Activated CD4-positive, alpha-beta T cell treated with anti-CD3 and anti-CD28 coated beads for 48 hours (primary cell): ENCODE measurements at regions not wholly inside any gene's neighbourhood (a gene's known extent, or its start where the extent isn't known, plus 50 kb on each side); places are given as distances from the start of the nearest gene placed in this dataset.

Experiments used
- DNase-seq: peaks from one replicate; pipeline ENCODE4 v3.0.0-alpha.2; 2020

GRCh38 chr5:4540375-4541173 lies 599.6 kb upstream of the ADAMTS16 start:
- no peak for DNase-seq

DNA sequence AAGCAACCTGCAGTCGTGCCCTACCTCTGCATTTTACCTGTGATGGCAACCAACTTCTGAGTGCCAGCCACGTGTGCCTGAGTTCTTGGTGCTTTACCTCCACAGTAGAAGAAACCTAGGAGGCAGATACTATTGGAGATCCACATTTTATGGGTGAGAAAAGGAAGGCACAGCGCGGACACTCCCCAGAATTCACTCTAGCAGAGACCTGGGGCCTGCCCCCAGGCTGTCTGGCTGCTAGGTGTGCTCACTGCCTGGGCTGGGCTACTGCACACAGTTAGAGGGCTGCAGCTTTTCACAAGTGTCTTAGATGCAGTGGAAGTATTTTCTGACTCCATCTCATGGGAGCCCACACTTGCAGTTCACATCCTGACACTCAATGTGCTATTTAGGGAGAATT lies 598.8 kb upstream of the ADAMTS16 start:
- no peak for DNase-seq

DNA sequence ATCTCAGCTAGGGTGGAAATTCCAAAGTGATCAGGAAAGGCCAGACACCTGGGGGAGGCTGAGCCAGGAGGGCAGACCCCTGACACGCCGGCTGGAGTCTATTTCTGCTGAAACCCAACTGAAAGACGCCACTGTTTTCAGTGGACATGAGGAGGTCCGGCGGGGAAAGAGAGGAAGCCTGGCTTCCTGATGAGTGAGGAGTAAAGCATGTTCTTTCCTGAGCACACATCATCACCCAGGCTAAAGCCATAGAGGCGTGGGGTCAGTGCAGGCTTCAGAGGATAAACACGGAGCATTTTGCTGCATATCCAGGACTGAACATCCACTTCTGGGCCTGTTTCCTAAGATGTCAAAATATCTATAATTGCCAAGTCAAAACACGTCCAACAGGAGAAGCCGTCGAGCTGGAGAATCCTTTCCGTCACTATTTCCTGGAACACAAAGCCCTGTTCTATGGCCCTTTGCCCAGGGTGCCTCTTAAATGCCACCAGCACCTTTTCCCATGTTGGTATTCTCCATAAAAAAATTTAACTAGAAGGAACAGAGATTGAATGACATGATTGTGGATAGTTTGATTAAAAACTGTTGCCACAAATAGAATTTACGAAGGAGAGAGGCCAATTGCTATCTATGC lies 597.9 kb upstream of the ADAMTS16 start:
- no peak for DNase-seq

GRCh38 chr5:4544049-4544670 lies 596.0 kb upstream of the ADAMTS16 start:
- no peak for DNase-seq

- no peak for DNase-seq
These were observed 592.6 kb upstream of the ADAMTS16 start for GRCh38 chr5:4547547-4547946.

- DNase-seq = no peak
These were observed 591.8 kb upstream of the ADAMTS16 start for GRCh38 chr5:4548341-4548740.

DNA sequence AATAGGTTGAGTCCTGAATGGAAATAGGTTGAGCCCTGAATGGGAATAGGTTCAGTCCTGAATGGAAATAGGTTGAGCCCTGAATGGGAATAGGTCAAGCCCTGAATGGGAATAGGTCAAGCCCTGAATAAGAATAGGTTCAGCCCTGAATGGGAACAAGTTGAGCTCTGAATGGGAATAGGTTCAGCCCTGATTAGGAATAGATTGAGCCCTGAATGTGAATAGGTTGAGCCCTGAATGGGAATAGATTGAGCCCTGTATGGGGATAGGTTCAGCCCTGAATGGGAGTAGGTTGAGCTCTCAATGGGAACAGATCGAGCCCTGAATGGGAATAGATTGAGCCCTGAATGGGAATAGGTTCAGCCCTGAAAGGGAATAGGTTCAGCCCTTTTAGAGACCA lies 590.8 kb upstream of the ADAMTS16 start:
- DNase-seq = no peak

DNA sequence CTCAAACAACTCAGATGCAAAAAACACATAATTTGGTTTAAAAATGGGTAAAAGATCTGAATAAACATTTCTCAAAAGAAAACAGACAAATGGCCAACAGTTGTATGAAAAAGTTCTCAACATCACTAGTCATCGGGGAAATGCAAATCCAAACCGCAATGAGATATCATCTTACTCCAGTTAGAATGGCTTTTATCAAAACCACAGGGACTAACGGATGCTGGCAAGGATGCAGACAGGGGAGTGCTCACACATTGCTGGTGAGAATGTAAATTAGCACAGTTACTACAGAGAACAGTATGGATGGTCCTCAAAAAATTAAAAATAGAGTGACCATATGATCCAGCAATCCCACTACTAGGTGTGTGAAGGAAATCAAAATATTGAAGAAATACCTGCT lies 589.1 kb upstream of the ADAMTS16 start:
- no peak for DNase-seq

DNA sequence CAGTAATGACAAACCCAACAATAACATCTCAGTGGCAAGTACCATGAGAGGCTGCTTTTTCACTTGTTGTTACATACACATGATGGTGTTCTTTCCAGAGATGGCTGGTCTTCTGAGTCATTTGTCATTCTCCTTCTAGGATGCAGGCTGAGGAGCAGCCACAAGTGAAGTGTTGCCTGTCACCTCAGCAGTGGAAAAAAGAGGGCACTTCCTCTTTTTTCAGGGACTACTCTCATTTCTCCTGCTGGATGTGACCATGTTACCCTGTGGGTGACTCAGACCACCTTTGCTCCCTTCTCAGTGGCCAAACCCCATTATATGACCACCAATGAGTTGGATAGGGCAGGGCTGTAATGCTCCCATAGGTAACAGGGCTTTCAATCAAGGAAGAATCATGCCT lies 587.0 kb upstream of the ADAMTS16 start:
- DNase-seq = no peak

- DNase-seq = no peak
These were observed 586.2 kb upstream of the ADAMTS16 start for GRCh38 chr5:4553978-4554377.

DNA sequence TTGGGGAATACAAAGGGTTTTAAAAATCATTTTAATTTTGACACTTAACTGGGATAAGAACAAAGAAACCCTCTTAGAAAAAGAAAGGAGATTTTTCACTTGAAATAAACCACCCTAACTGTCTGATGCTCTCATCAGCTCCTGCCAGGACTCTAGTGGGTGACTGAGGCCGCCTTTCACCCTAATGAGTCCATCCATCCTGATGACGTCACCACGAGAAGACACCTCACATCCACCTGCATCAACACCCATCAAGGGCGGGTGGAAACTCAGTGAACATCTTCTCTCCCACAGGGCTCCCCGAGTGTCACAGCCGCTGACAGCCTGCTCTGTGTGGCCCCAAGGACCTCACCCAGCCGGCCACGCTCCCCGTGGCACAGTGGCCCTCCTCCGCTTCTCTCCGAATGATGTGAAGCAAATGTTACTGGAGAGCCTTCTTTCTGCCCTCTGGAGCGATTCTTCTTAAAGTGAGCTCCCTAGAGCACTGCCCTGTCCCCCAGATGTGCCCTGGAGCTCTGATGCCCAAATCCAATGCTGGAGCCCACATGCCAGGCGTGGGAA lies 584.3 kb upstream of the ADAMTS16 start:
- DNase-seq = no peak

- DNase-seq = no peak
These were observed 578.7 kb upstream of the ADAMTS16 start for GRCh38 chr5:4561403-4561802.

GRCh38 chr5:4563400-4563799 lies 576.7 kb upstream of the ADAMTS16 start:
- DNase-seq = no peak

DNA sequence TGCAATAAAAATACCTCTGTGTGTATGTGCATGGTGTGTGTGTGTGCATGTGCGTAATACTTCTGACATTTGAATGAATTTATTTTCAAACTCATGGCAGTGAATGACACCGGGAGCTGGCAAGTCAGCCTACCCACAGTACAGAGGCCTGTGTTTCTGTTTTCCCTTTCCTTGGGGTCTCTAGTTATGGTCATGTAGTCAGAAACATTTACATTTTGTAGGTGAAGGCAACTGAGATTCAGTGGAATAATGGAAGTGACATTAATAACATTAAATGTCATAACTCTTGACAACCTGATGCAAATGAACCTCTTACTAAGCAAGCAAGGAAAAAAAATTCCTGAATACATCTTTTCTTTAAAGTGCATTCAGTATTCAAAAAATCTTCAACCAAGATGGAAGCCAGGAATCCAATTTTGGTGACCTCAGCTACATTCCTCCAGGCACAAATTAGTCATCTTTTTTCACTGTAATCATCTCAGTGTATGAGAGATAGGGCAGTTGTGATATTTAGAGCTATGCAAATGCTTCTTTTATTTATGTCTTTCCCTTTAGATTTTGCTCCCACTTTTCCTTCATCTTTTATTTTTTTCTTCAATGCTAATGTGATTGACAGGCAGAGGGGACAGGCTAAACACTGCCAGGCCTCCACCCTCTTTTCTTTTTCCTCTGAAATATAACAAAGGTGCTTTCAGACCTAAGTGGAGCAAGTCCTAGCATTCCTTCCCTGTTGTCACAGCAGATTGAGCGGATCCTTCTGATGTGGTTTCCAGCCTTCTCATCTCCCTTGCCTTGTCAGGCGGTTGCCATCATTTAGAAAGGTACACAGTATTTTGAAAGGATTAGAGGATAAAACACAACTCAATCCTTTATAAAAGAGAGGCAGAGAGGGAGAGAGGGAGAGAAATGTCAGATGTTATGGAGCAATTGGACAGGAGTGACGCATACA lies 569.8 kb upstream of the ADAMTS16 start:
- DNase-seq = no peak

GRCh38 chr5:4571248-4571948 lies 568.7 kb upstream of the ADAMTS16 start:
- no peak for DNase-seq

DNA sequence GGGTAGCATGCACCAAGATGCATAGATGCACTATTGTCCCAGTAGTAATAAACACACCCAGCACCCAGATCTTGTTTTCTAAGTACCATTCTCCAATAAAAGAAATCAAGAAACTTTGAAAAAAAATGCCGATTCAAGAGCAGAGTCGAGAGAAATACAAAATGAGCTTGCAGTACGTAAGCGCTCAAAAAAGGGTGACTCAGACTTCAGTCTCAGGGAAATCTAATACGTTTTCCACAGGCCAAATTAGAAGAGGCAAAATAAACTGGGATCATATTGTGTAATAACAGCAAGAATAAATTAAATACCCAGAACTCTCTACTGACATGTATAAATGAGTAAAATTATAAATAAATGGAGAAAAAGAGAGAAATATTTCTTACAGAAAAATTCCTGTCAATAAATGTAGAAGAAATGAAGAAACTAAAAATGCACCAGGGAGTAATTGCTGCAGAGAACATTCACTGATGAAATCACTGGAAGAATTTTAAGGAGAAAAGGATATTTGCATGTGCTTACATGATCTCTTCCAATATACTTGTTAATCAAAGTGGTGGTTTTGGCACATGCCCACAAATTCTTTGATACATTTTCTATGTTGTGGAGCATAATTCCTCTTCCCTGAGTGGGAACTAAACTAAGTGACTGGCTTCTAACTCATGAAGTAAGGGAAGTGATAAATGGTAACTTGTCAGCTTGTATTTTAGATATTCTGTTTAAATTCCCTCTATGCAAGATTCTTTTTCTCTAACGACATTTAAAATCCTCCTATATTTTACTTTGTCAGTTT lies 567.6 kb upstream of the ADAMTS16 start:
- no peak for DNase-seq

DNA sequence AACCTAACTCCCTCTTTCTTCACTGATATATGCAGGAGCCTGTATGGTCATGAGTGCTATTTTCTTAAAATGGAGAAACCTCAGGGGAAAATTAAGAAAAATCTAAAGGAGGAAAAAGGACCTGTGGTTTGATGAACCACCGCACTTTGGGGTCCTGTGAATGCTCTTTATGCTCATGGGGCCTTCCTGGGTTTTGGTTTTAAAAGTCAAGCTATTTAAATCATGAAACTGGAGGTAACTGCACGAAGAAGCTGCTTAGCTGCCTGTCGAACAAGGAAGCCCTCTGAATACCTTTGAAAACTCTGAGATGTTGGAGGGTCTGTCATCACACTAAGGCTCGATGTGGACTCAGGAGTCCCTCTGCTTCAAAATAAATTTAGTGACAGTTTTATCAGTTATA lies 564.5 kb upstream of the ADAMTS16 start:
- DNase-seq = no peak

DNA sequence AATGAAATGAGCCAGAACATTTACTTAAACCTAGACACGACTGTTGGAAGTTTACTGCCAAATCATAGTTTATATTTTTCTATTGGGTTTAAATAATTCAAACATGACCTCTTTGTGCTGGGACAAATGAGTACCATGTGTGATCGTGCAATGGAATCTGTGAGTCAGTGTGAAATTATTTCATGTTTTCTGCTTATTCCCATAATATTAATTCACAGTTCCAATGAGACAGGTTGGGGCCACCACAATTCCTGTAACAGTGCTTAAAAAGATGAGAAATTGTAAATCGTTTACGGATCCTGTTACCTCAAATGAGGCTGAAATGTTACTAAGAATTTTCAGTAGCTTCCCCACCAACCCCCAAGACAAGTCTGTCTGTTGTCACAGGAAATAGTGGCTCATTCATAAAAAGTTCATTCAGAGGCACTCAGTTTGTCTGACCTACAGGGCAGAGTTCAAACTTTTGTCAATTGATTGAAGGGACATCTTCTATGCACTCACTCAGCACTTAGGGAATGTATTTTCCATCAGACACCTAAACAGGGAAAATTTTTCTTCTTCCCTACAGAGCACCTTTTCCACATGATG lies 563.9 kb upstream of the ADAMTS16 start:
- DNase-seq = no peak

GRCh38 chr5:4576908-4577307 lies 563.2 kb upstream of the ADAMTS16 start:
- DNase-seq = no peak

DNA sequence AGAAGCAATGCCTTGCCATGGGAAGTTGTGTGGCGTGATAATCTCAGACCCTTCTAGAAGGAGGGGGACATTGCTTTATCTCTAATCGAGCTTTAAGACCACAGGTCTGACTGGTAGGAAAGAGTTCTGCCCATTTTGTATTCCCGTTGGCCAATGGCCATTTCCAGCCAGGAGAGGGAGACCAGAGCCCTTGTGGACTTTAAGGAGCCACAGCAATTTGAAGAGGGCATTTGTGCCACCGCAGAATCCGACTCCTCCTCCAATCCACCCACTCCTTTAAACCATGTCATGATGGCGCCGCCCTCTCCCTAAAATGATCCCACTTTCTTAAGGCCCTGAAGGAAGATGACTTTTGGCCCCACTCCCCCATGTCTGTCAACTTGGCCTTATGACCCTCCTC lies 560.5 kb upstream of the ADAMTS16 start:
- DNase-seq = no peak

DNA sequence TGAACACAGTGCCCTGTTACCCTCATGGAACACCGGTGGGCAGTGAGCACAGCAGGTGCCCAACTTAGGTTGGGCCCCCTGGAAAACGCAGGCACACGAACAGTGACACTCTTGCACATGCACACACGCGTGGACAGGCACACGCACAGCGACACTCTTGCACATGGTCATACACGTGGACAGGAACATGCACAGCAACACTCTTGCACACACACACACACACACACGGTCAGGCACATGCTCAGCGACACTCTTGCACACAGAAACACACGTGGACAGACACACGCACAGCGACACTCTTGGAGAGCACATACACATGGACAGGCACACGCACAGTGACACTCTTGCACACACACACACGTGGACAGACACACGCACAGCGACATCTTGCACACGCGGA lies 559.4 kb upstream of the ADAMTS16 start:
- no peak for DNase-seq
